HL-60 (cell line): ENCODE measurements at regions not wholly inside any gene's neighbourhood (a gene's known extent, or its start where the extent isn't known, plus 50 kb on each side); places are given as distances from the start of the nearest gene placed in this dataset.

ENCODE experiments used
- GABPA ChIP-seq: IDR thresholded peaks from 2 replicates; pipeline ENCODE4 v1.6.1; 2012; ENCODE audit warnings: low read depth
- POLR2AphosphoS5 ChIP-seq: IDR thresholded peaks from 2 replicates; pipeline ENCODE4 v1.6.1; 2012; ENCODE audit warnings: low read depth
- SPI1 ChIP-seq: IDR thresholded peaks from 2 replicates; pipeline ENCODE4 v1.6.1; 2012; ENCODE audit warnings: low read depth, mild to moderate bottlenecking, borderline replicate concordance
- TF ChIP-seq, protein P1 (sequence below): IDR thresholded peaks from one replicate; pipeline ENCODE4 v1.5.1; 2011; ENCODE audit warnings: low read length, control low read depth, inconsistent platforms; ENCODE audit not compliant: insufficient read depth
- TF ChIP-seq, protein P2 (sequence below): IDR thresholded peaks from 2 replicates; pipeline ENCODE4 v1.6.1; 2012; ENCODE audit warnings: low read depth; ENCODE audit not compliant: insufficient replicate concordance

DNA sequence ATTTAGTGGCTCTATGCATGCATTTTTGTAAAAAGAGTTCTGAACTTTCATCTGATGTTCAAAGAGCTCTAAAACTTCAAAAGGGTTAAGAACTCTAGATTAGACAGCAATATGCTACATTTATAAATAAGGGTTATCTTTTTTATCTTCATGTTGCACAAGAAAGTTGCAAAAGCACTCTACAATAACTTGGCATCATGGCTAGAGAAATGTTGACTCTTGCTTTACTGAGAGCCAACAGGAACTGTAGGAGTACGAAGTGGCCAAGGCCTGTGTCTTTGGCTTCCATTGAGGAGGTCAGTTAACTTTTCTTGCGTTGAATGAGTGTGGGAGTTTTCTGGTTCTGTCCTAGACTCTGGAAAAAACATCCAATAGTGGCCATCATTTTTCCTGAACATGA, 516.9 kb downstream of the TFAP2B start:
- TF ChIP-seq, protein P1, sequence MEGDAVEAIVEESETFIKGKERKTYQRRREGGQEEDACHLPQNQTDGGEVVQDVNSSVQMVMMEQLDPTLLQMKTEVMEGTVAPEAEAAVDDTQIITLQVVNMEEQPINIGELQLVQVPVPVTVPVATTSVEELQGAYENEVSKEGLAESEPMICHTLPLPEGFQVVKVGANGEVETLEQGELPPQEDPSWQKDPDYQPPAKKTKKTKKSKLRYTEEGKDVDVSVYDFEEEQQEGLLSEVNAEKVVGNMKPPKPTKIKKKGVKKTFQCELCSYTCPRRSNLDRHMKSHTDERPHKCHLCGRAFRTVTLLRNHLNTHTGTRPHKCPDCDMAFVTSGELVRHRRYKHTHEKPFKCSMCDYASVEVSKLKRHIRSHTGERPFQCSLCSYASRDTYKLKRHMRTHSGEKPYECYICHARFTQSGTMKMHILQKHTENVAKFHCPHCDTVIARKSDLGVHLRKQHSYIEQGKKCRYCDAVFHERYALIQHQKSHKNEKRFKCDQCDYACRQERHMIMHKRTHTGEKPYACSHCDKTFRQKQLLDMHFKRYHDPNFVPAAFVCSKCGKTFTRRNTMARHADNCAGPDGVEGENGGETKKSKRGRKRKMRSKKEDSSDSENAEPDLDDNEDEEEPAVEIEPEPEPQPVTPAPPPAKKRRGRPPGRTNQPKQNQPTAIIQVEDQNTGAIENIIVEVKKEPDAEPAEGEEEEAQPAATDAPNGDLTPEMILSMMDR: no peak
- TF ChIP-seq POLR2AphosphoS5: no peak
- TF ChIP-seq, protein P2, sequence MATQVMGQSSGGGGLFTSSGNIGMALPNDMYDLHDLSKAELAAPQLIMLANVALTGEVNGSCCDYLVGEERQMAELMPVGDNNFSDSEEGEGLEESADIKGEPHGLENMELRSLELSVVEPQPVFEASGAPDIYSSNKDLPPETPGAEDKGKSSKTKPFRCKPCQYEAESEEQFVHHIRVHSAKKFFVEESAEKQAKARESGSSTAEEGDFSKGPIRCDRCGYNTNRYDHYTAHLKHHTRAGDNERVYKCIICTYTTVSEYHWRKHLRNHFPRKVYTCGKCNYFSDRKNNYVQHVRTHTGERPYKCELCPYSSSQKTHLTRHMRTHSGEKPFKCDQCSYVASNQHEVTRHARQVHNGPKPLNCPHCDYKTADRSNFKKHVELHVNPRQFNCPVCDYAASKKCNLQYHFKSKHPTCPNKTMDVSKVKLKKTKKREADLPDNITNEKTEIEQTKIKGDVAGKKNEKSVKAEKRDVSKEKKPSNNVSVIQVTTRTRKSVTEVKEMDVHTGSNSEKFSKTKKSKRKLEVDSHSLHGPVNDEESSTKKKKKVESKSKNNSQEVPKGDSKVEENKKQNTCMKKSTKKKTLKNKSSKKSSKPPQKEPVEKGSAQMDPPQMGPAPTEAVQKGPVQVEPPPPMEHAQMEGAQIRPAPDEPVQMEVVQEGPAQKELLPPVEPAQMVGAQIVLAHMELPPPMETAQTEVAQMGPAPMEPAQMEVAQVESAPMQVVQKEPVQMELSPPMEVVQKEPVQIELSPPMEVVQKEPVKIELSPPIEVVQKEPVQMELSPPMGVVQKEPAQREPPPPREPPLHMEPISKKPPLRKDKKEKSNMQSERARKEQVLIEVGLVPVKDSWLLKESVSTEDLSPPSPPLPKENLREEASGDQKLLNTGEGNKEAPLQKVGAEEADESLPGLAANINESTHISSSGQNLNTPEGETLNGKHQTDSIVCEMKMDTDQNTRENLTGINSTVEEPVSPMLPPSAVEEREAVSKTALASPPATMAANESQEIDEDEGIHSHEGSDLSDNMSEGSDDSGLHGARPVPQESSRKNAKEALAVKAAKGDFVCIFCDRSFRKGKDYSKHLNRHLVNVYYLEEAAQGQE: no peak
- TF ChIP-seq GABPA: no peak
- TF ChIP-seq SPI1: no peak
